ENCODE measurements at regions not wholly inside any gene's neighbourhood (a gene's known extent, or its start where the extent isn't known, plus 50 kb on each side); places are given as distances from the start of the nearest gene placed in this dataset.

DNA sequence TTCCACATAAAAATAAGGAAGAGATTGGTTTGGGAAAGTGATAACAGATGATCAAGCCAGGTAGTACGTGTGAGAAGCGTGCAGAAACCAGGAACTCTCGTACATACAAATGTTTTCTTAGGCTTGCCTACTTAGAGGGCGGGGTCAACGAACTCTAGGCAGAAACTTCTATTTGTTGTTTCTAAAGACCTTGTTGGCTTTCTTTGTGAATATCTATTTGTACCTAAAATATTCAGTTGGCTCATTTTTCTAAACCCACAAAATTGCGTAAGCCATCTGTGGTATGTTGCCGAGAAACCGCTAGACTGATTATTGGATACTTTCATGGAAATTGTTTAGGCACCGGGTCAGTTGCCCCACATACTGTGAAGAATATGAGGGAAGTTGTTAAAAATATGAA lies 458.5 kb downstream of the MAT2B start:
- DNase-seq: no peak

DNA sequence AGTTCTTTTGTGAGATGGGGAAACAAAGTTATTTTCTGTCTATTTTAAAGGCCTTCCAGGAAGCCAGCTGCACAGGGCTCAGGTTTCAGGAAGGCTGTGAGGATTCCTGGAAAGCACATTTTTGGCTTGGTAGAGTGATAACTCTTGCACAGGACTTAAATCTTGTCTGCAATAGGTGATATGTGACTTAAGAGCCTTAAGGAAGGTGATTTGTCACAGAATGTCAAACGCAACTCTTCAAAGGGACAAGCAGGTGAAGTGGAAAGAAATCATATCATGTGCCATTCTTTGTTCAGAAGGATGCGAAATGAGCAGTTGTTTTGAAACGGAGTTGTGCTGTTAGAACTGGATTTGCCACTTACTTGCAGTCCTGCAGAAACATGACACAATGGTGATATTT lies 459.3 kb downstream of the MAT2B start:
- DNase-seq: no peak

DNA sequence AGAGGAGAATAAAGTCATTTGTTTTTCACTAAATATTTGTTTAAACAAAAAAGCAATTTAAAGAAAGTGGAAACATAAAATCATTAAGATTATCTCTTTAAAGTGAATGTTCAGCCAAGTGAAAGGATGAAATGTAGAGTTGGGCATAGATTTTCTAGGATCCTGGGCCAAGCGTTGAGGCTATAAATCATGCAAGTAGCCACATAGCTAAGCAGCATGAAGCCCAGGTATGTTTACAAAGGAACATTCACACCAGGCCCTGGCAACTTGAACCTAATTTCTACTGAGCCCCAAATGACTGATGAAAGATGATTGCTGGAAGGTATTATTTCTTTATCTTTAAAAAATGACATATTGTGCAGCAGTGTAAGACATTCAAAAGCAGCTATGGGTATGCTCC lies 461.8 kb downstream of the MAT2B start:
- no peak for DNase-seq

DNA sequence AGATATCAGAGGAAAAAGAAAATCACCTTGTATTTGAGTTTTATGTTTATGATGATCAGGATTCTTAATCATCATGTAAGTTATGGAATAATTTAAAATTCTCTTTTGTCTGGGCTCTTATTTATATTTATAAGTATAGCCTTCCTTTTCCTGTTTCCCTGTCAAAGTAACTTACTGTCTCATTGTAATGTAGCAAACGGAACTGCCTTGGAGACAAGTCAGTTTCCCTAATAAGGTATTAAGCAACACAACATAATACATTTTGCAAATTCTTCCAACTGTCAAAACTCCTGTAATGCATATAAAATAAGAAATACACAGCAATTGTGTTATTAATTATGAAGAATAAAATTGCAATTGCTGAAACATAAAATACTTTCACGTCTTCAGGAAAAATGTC lies 463.2 kb downstream of the MAT2B start:
- DNase-seq: no peak

DNA sequence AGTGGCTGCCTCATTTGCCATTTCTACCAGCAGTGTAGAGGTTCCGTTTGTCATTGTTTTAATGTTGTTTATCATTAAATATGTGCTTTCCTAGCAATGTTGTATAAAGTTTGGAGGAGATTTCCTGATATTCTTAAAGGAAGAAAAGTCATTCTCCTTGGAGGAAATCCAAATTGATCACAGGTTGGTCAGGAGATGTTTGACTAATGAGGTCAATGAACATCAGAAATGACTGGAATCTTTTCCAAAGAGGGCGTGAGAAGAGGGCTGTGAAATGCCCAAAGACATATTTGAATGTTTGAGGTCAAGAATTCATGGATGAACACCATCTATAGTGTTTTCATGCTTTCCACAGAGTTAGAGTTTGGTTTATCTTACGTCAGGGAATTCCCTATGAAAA lies 471.3 kb downstream of the MAT2B start:
- no peak for DNase-seq

DNA sequence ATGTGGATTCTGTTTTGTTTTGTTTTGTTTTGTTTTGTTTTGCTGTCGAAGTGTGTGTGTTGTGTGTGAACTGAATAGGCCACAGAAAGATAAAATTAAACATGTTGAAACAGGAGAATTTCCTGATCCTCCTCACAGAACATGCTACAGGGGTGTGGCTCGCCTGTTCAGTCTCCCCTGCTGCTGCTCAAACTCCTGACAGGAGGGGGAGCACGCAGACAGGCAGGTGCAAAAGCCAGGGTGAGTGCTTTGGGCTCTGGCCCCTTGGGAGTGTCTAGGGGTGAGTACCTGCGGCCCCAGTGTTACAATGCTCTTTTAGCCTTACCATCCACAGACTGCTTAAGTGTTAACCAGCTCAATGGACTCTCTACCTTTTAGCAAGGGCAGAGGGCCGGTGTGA lies 473.5 kb downstream of the MAT2B start:
- DNase-seq: no peak

DNA sequence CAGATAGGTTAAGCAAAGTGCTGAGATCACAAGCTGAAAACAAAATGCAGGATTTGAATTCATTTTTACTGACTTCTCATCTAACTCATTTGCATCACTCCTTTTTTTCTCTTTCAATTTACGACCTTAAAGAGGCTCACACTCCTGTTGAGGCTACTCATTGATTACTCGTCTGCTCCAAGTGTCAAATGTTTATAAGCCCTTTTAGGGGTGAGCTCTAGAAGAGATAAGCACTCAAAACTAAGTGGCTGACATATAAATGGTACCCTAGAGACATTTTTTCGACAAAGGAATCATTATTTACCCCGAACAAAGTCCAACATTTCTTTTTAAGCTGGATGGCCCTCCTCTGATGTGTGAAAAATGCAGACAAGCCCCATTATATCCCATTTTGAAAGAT lies 483.1 kb downstream of the MAT2B start:
- DNase-seq: no peak

DNA sequence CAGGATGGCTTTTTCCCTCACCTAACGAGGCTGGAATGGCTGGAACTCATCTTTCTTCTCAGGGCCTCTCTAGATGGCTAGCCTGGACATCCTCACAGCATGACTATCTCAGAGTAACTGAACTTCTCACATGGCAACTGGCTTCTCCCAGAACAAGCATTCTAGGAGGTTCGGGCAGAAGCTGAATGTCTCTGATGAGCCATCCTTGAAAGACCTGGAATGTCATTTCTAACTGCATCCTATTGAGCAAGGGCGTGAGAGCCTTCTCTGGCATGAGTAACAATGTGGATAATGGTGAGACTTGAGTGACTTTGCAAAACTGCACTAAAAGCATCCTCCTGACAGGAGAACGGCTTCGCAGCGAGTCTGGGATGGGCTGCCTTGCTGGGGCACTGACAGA lies 487.7 kb downstream of the MAT2B start:
- DNase-seq: no peak

DNA sequence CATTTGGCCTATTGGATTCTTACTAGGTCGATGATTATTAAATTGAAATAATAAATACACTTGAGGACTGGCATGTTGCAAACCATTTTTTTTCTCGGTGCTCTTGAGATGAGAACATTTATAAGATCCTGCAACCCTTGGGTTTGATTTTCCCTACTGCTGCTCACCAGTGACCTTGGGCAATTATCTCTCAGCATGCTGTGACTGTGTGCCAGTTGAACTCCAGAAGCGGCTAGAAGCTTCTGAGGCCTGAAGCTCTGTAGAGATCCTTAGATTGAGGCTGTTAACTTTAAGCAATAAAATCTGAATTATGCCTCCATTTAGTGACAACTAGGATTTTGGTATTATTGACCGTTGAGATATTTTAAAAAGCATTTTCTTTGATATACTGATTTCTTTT lies 489.8 kb downstream of the MAT2B start:
- no peak for DNase-seq

DNA sequence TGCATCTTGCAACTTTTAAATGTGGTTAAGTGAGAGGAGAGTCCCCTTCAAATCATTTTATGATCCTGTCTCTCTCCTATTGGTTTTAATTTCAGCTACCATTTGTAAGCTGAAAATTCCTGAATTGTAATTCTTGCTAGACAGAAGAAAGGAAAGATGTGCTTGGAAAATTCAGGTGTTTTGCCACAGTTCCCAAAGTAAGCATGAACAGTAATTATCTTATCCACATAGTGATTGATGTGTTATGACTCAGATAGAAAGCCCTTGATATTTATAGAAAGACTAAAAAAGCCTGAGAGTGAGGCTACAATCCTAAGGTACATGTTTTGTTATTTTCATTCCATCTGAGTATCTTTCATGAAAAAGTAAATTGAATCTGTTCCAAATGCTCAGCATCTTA lies 492.5 kb downstream of the MAT2B start:
- DNase-seq: no peak

DNA sequence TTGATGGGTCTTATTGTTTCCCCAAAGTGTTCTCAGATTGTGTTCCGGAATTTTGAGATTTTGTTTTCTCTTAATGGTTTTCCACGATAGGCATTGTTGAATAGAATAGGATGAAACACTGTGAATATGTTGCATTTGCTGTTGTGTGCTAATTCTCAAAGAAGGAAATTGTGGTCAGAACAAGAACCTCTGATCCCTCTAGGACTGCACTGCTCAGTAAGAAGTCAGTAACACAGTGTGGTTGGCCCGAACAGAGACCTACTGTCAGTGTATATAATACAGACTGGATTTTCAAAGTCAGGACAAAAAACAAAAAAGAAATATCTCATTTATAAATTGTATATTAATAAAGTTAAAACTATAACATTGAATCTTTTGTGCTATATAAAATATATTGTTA lies 494.8 kb downstream of the MAT2B start:
- no peak for DNase-seq

DNA sequence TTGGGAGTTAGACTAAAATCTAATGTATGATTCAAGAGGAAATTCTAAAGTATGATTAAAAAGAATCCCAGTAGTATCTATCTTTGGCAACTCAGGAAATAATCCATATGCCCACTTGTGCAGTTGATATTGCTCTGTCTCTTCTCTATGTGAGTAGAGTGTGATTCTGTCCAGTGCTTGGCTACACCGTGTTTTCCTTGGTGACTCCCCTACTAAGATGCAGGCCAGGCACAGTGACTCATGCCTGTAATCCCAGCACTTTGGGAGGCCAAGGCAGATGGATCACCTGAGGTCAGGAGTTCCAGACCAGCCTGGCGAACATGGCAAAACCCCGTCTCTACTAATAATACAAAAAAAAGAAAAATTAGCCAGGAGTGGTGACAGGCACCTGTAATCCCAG lies 495.4 kb downstream of the MAT2B start:
- DNase-seq: no peak

DNA sequence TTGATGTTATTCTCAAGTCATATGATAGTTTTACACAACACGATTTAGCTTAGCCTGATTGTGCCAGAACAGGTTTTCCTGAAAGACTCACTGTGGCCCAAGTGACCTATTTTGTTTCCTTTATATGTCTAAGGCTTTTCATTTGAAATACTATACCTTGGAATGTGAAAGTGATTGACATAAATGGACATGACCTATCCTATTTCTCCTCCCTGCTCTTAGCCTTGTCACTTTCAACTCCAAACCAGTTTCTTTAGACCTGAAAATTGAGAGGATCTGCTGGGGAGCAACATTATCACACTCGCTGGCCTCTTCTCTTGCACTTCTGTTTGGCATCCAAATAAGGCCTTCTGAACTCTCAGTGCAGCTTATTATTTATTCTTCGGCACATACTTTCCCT lies 496.8 kb downstream of the MAT2B start:
- DNase-seq: no peak

DNA sequence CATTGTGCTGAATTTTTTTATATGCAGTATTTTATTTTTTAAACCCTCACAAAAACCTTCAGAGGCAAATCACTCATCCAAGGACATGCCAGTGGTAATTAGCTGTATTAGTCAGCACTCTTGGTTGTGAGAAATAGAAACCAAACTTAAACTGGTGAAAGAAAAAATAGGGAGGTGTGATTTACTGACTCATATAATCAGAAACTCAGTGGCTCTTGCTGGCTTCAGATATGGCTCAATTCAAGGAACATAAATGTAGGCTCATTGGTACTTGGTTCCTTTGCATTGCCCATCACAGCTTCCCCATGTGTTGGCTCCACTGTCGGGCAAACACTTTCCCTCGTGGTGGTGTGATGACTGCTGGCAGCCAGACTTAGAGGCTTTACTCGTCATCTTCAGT lies 497.2 kb downstream of the MAT2B start:
- DNase-seq: no peak

DNA sequence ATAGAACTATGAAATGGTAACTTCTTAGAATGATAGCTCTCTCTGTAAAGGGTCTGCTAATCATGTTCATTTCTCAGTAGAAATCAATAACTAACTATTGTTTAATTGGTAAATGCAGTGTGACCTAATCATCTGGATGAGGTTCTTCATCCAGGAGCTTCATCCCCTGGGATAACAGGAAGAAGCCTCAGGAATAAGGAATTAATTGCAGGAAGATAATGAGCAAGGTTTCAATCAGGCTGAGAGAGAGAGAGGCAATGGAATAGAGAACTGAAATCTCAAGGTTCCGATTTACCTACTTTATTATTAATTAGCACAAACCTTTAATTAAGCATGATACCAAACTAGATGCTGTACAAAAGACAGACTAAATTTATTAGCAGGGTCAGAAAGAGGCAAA lies 499.7 kb downstream of the MAT2B start:
- no peak for DNase-seq

DNA sequence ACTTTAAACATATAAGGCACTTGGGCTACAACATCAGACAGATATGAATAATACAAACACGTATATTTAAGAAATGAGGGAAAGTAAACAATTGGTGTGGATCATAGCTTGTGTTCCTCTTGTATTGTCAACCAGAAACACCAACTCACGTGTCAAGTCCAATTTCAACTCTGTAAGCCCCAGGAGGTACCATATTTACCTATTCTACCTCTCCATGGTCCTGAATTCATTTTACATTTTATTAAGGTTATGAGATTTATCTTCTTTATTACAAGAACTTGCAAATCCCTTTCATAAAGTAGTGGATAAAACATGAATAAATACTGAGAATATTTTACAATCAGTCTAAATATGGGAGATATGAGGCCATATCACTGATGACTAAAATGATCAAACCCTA lies 501.6 kb downstream of the MAT2B start:
- DNase-seq: no peak

DNA sequence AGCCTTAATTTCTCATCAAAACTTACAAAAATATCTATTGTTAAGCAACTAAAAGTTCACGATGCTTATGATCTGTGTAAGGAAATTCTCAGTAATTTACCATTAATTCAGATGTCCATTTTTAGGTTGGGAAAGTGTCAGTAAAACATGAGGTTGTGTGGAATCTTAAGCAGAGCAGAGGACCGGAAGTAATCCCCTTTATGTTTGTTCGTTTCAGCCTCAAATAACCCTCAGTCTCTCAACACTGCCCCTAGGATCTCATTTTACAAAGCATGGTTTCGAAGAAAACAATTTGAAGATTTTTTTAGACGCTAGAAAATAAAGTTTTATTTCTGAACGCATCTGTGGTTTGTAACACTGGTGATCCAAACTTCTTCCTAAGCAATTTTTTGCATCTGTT lies 504.2 kb downstream of the MAT2B start:
- DNase-seq: no peak

DNA sequence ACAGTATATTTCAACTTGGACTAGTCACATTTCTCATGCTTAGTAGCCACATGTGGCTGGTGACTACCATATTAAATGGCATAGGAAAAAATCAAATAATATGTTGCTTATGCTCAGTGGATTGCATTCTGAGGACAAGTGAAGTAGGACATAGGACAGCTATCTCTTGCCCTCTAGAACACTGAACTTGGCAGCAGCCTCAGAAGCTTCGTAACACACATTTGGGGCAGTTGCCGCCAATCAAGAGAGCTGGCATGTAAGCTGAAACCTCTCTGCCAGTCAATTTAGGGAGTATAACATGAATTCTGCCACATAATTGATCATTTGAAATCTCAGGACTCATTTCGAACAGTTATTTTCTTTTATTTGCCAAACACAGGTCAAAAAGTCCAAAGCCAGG lies 505.5 kb downstream of the MAT2B start:
- DNase-seq: no peak

DNA sequence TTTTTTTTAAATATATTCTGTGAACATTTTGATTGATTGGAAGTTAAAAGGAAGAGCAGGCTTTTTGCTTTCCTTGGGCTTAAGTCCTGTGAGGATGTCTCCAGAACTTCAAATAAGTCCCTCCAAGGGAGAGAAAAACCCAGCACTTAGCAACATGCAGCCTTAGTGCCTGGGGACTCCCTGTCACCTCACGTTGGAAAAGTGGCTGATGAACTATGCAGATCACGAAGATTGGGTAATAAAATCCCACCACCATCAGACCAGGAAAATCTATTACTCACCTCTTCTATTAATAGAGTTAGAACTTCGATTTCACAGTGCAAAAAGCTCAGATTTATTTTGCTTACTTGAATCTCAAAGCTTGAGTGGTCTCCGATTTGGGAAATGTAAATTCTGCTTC lies 507.0 kb downstream of the MAT2B start:
- no peak for DNase-seq

DNA sequence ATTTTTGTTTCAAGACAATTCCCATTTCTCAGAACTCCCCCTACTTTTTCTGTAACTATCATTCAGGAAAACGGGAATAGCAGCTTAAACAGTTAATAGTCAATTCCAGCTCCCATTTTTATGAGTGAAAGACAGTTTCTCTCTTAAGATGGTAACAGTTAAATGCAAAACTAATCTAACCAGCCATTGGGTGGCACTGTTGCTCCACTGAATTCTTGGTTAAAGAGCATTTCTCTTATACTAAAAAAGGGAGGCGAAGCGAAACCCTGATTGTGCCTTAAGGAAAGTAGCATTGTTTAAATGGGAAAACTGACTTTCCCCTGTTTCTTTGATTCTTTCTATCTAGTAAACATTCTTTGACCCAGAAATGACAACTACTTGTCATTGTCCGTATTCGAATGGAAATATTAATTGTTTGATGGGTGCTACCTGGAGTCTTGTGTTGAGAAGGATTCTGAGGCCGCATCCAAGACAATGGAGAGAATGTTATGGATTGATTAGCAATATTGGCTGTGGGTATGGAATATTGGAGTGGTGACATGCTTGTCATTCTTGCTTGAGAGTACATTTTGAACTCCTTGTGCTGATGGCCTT lies 507.8 kb downstream of the MAT2B start:
- peak; percentile 2 to 7 for DNase-seq

DNA sequence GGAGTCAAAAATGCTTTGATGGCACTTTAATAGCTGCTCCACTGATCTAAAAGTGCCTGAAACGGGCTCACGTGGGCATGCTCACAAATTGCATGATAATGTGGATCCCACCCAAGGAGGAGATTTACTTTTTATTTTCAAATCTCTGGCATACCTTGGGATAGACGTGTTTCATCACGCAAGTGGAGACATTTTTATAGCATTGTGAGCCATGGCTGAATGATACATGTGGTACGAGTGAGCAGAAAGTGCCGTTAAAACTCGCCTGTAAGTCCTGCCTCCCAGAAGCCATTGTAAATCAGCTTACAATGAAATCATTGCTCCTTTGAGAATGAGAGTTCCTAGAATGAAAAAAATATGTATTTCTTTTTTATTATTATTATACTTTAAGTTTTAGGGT lies 514.7 kb downstream of the MAT2B start:
- DNase-seq: no peak

DNA sequence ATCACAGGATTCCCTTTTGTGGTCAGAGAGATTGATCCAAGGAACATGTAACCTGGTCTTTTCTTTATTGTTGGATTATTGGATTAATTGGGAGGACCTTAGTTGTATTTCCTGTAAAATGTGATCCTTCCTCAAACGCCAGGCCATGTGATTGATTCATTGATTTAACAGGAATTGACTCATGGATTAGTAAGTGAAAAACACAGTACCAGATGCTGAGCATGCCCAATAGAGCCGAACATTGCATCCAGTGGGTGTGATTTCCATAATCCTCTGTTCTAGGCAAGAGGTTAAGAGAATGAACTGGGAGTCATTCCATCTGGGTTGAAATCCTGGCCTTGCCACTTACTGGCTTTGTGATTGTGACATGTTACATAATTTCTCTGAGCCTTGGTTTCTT lies 522.3 kb downstream of the MAT2B start:
- DNase-seq: no peak

DNA sequence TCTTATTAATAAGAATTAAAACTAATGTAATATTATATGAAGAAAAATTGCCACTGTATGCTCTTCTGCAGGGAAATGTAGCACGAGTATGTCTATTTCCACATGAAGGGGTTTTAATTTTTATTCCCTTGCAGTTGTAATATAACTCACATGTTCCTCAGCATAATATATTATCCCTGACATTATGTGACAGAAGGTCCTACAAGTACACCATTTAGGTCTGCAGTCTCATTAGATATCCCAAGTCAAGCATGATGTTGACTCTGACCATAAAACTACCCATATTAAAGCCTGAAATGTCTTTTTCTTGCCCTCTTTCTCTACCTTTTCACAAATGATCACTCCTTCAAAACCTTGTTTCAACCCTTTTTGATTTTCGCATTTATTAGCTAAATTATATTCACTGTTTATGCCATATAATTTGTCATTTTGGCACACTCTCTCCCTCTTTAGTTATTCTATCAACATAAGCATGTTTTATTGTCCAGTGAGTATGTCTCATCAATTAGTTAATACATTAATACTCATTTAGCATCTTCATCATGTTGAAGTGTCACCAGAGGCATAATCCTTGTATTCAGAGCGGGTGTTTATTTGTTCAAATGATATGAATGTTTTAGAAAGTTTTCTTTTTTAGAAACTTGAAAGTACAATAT lies 532.8 kb downstream of the MAT2B start:
- no peak for DNase-seq

DNA sequence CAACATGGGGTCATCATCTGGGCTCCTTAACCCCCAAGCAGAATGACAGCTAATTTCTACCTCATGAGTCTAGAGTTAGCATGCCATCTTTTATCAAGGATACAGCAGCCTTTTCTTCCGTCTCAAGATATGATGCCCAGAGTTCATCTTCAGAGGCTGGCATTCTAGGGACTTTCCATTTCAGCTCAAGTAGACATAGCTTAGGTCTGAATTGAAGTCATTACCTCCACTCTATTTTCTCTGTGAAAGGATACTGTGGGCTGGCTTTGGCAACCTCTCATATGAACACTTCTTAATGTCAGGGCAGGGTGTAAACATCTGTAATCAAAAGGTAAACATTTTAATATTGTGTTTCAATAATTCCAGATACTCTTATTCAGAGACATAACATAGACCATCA lies 535.7 kb downstream of the MAT2B start:
- DNase-seq: no peak

DNA sequence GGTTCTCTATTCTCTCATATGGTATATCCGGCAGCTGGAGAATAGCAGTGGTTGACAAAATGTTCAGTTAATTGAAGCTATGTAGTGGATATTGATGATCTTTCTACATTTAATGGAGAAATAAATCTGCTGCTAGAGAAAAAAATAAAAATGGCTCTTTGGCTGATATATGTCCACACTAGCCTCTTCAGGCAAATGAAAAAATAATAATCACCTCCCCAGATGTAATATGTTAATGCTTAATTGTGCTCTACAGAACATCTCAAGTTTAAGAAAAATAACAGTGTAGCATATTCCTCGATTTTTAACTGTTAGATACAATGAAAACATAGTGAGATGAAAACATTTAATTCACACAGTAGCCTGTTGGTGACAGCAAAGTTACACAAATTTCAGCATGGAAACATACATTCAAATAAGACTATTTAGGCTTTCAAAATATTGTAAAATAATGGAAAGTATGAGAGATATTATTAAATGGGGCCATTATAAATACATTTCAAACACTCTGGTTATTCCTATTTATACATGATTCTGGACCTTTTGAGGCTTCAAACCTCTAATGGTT lies 543.0 kb downstream of the MAT2B start:
- no peak for DNase-seq

Measured in bone marrow (tissue), 2 donors.